ENCODE measurements at regions not wholly inside any gene's neighbourhood (a gene's known extent, or its start where the extent isn't known, plus 50 kb on each side); places are given as distances from the start of the nearest gene placed in this dataset.

DNA sequence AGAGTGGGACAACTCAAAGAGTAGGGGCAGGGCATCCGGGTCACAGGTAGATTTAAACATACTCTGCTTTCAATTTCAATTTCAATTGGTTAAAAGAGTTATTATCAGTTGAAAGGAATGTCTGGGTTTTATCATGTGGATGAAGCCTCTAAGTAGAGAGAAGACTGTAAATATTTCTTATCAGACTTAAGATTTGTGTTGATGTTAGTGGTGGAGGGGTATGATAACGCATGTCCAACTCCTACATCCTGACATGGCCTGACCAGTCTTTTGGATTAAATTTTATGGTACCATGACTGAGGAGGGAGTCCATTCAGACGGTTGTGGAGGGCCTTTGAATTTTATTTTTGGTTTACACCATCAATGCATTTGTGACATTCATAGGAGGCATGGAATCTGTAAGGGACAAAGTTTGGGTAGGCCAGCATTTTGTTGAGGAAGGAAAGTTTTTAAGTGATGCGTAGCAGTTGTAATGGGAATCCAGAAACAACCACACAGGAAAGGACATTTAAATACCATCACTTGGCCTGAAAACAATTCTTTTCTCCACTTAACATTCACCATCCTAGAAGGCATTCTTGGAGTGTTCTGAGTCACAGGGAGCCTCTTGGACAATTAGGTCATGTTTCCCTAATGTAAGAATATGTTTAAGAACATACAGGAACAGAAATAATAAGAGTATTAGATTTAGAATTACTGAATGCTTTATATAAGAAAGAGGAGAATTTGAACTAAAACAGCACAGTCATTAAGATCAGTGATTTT lies 371.9 kb downstream of the ATP23 start:
- Mint-ChIP-seq H3K4me3 (no peak overlapping the region), H3K9me3 (peaks cover 10% of the 10 kb centered on the region), H3K36me3 (no peaks in the 10 kb centered on the region), H3K4me1 (ENCODE audit: unreplicated experiment) (peaks cover 4% of the 10 kb centered on the region), H3K27me3 (no peaks in the 10 kb centered on the region), H3K27ac (no peak overlapping the region)
- TF ChIP-seq, protein P1, sequence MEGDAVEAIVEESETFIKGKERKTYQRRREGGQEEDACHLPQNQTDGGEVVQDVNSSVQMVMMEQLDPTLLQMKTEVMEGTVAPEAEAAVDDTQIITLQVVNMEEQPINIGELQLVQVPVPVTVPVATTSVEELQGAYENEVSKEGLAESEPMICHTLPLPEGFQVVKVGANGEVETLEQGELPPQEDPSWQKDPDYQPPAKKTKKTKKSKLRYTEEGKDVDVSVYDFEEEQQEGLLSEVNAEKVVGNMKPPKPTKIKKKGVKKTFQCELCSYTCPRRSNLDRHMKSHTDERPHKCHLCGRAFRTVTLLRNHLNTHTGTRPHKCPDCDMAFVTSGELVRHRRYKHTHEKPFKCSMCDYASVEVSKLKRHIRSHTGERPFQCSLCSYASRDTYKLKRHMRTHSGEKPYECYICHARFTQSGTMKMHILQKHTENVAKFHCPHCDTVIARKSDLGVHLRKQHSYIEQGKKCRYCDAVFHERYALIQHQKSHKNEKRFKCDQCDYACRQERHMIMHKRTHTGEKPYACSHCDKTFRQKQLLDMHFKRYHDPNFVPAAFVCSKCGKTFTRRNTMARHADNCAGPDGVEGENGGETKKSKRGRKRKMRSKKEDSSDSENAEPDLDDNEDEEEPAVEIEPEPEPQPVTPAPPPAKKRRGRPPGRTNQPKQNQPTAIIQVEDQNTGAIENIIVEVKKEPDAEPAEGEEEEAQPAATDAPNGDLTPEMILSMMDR (conservative IDR thresholded peaks at IDR 0.05): no peak
- DNase-seq (ENCODE audit: extremely low spot score, unreplicated experiment): no peak

DNA sequence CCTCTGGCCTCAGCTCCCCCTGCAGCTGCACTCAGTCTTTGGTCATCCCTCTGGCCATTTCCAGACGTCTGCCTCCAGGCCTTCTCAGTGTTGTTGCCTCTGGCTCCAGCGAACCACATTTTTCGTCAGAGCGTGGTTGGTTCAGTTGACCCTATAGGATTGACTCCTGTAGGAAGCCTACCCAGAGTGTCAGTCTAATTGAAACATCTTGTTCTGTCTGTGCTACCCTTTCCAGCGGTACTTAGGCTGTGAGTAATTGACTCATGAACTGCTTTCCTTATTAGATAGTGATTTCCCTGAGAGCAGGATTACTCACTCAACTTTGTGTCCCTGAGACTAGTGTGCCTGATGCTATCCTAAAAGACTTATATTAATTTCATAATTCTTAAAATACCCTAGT lies 373.2 kb downstream of the ATP23 start:
- Mint-ChIP-seq H3K36me3 (no peaks in the 10 kb centered on the region), H3K27ac (no peak overlapping the region)
- DNase-seq (ENCODE audit: extremely low spot score, unreplicated experiment): no peak

DNA sequence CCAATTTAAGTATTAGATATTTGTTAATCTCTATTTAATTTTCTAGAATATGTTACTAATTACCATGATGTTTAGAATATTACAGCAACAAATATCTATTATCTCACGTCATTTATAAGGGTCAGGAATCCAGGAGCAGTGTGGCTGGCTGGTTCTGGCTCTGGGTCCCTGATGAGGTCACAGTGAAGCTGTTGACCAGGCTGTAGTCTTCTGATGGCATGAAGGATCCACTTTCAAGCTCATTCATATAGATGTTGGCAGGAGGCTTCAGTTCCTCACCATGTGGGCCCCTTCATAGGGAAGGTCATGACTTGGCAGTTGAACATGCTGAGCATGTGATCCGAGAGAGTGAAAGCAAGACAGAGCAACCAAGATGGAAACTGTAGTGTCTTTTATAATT lies 375.6 kb downstream of the ATP23 start:
- no peak overlapping the region for H3K27ac Mint-ChIP-seq
- DNase-seq (ENCODE audit: extremely low spot score, unreplicated experiment): no peak
- H3K4me1 Mint-ChIP-seq (ENCODE audit: unreplicated experiment): peaks cover 4% of the 10 kb centered on the region
- H3K9me3 Mint-ChIP-seq: peaks cover 11% of the 10 kb centered on the region
- H3K36me3 Mint-ChIP-seq: no peaks in the 10 kb centered on the region
- H3K4me3 Mint-ChIP-seq: no peak overlapping the region
- TF ChIP-seq, protein P1 (conservative IDR thresholded peaks at IDR 0.05): no peak
- H3K27me3 Mint-ChIP-seq: no peaks in the 10 kb centered on the region

More for the DNA sequence above, 373.2 kb downstream of the ATP23 start:
- Mint-ChIP-seq H3K4me1 (ENCODE audit: unreplicated experiment) (peaks cover 4% of the 10 kb centered on the region), H3K9me3 (peaks cover 11% of the 10 kb centered on the region), H3K4me3 (no peak overlapping the region), H3K27me3 (no peaks in the 10 kb centered on the region)
- TF ChIP-seq, protein P1 (conservative IDR thresholded peaks at IDR 0.05): no peak

DNA sequence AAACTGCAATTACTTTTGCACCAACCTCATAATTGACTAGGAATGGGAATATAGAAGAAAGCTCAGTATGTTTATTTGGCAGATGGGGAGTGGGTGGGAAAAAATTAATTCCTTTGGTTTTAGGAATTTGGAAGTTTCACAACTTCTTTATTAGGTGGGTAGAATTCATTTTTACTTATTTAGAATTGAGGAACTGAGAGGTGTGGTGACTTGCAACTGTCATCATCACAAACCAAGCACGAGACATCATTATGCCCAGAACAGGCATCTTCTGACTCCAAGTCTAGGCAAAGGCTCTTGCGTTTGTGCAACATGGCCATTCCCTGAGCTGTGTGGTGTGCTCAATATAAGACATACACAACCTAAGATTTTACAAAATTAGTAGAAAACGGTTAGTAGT lies 380.0 kb downstream of the ATP23 start:
- no peak overlapping the region for H3K4me3 Mint-ChIP-seq
- no peaks in the 10 kb centered on the region for H3K36me3 Mint-ChIP-seq
- H3K4me1 Mint-ChIP-seq (ENCODE audit: unreplicated experiment): peaks cover 10% of the 10 kb centered on the region
- peaks cover 11% of the 10 kb centered on the region for H3K9me3 Mint-ChIP-seq
- no peak for DNase-seq (ENCODE audit: extremely low spot score, unreplicated experiment)
- H3K27ac Mint-ChIP-seq: no peak overlapping the region
- TF ChIP-seq, protein P1 (conservative IDR thresholded peaks at IDR 0.05): no peak
- H3K27me3 Mint-ChIP-seq: peaks cover 8% of the 10 kb centered on the region

DNA sequence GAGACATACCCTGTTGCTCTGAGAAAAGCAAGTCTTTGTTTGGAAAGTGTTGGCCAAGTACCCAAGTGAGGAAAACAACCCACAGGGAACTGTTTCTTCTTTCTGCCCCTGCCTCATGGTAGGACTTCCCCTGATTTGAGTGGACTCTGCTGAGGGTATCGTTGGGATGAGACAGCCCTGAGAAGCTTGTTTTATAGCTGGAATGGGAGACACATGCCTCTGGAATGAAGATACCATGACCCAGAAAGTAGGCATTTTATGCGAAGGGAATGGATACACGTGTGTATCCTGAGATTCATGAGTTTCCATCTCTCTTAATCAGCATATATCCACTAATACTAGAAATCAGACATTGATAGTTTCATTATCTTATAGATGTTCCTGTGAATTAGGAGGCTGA lies 382.3 kb downstream of the ATP23 start:
- Mint-ChIP-seq H3K27ac (no peak overlapping the region), H3K4me1 (ENCODE audit: unreplicated experiment) (peaks cover 8% of the 10 kb centered on the region), H3K4me3 (no peak overlapping the region), H3K36me3 (no peaks in the 10 kb centered on the region), H3K9me3 (peaks cover 5% of the 10 kb centered on the region), H3K27me3 (peaks cover 11% of the 10 kb centered on the region)
- no peak for DNase-seq (ENCODE audit: extremely low spot score, unreplicated experiment)
- TF ChIP-seq, protein P1 (conservative IDR thresholded peaks at IDR 0.05): no peak

Data from type B pancreatic cell (in vitro differentiated cells).